ENCODE measurements at regions not wholly inside any gene's neighbourhood (a gene's known extent, or its start where the extent isn't known, plus 50 kb on each side); places are given as distances from the start of the nearest gene placed in this dataset.

DNA sequence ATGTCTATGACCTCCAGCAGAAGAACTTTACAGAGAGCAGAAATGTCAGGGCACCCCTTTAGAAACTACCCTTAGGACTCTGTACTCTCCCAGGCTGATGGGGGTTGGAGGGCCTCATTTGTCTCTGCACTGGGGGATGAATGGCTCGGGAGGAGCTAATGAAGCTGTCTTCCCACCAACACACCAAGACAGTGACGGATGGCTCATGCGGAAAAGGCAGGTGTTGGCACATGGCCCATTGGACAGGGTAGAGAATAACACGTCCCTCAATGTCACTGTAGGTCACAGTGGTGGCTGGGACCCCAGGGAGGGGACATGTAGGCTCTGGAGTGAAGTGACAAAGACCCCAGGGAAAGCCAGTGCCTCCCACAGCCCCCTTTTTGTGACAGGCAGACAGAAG, 64.0 kb upstream of the PCBD1 start:
- Histone ChIP-seq H4K20me1 (ENCODE audit: insufficient read depth) (no peaks in the 10 kb centered on the region), H3K9ac (no peak overlapping the region), H3K36me3 (ENCODE audit: insufficient read depth) (no peaks in the 10 kb centered on the region), H3K4me3 (IDR thresholded peaks at IDR 0.05; ENCODE audit: insufficient read depth, low read depth, low read length) (no peak overlapping the region), H3K4me2 (no peak overlapping the region), H3K4me1 (ENCODE audit: low read depth, poor library complexity, severe bottlenecking) (no peaks in the 10 kb centered on the region), H3K79me2 (ENCODE audit: insufficient read depth, low read depth) (no peaks in the 10 kb centered on the region), H3K27me3 (ENCODE audit: insufficient read depth, low read depth) (no peaks in the 10 kb centered on the region), H3K27ac (no peak overlapping the region), H2AFZ (ENCODE audit: low read depth) (no peak overlapping the region)
- TF ChIP-seq, protein P1, sequence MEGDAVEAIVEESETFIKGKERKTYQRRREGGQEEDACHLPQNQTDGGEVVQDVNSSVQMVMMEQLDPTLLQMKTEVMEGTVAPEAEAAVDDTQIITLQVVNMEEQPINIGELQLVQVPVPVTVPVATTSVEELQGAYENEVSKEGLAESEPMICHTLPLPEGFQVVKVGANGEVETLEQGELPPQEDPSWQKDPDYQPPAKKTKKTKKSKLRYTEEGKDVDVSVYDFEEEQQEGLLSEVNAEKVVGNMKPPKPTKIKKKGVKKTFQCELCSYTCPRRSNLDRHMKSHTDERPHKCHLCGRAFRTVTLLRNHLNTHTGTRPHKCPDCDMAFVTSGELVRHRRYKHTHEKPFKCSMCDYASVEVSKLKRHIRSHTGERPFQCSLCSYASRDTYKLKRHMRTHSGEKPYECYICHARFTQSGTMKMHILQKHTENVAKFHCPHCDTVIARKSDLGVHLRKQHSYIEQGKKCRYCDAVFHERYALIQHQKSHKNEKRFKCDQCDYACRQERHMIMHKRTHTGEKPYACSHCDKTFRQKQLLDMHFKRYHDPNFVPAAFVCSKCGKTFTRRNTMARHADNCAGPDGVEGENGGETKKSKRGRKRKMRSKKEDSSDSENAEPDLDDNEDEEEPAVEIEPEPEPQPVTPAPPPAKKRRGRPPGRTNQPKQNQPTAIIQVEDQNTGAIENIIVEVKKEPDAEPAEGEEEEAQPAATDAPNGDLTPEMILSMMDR (conservative IDR thresholded peaks at IDR 0.05; ENCODE audit: low read depth, low read length), result no peak

- H3K36me3 ChIP-seq (ENCODE audit: insufficient read depth), result no peaks in the 10 kb centered on the region
- H2AFZ ChIP-seq (ENCODE audit: low read depth), result no peak overlapping the region
- H3K27me3 ChIP-seq (ENCODE audit: insufficient read depth, low read depth), result no peaks in the 10 kb centered on the region
- TF ChIP-seq, protein P1 (conservative IDR thresholded peaks at IDR 0.05; ENCODE audit: low read depth, low read length), result no peak
- no peak overlapping the region for H3K9ac ChIP-seq
- H3K4me1 ChIP-seq (ENCODE audit: low read depth, poor library complexity, severe bottlenecking), result no peaks in the 10 kb centered on the region
- no peak overlapping the region for H3K4me3 ChIP-seq (IDR thresholded peaks at IDR 0.05; ENCODE audit: insufficient read depth, low read depth, low read length)
- no peaks in the 10 kb centered on the region for H4K20me1 ChIP-seq (ENCODE audit: insufficient read depth)
- no peaks in the 10 kb centered on the region for H3K79me2 ChIP-seq (ENCODE audit: insufficient read depth, low read depth)
- no peak overlapping the region for H3K27ac ChIP-seq
- H3K4me2 ChIP-seq, result no peak overlapping the region
Observed at GRCh38 chr10:70952921-70953320, 64.6 kb upstream of the PCBD1 start.

GRCh38 chr10:70954381-70955176, 66.2 kb upstream of the PCBD1 start:
- Histone ChIP-seq H3K27me3 (ENCODE audit: insufficient read depth, low read depth) (no peaks in the 10 kb centered on the region), H3K4me2 (no peak overlapping the region), H3K4me3 (IDR thresholded peaks at IDR 0.05; ENCODE audit: insufficient read depth, low read depth, low read length) (no peak overlapping the region), H2AFZ (ENCODE audit: low read depth) (no peak overlapping the region), H3K4me1 (ENCODE audit: low read depth, poor library complexity, severe bottlenecking) (no peaks in the 10 kb centered on the region), H3K79me2 (ENCODE audit: insufficient read depth, low read depth) (no peaks in the 10 kb centered on the region), H3K27ac (no peak overlapping the region), H4K20me1 (ENCODE audit: insufficient read depth) (no peaks in the 10 kb centered on the region), H3K9ac (no peak overlapping the region), H3K36me3 (ENCODE audit: insufficient read depth) (no peaks in the 10 kb centered on the region)
- TF ChIP-seq, protein P1 (conservative IDR thresholded peaks at IDR 0.05; ENCODE audit: low read depth, low read length), result no peak

- H3K79me2 ChIP-seq (ENCODE audit: insufficient read depth, low read depth), result no peaks in the 10 kb centered on the region
- no peak overlapping the region for H2AFZ ChIP-seq (ENCODE audit: low read depth)
- no peaks in the 10 kb centered on the region for H3K36me3 ChIP-seq (ENCODE audit: insufficient read depth)
- no peak overlapping the region for H3K4me2 ChIP-seq
- no peaks in the 10 kb centered on the region for H3K27me3 ChIP-seq (ENCODE audit: insufficient read depth, low read depth)
- H4K20me1 ChIP-seq (ENCODE audit: insufficient read depth), result no peaks in the 10 kb centered on the region
- TF ChIP-seq, protein P1 (conservative IDR thresholded peaks at IDR 0.05; ENCODE audit: low read depth, low read length), result no peak
- no peak overlapping the region for H3K9ac ChIP-seq
- no peak overlapping the region for H3K4me3 ChIP-seq (IDR thresholded peaks at IDR 0.05; ENCODE audit: insufficient read depth, low read depth, low read length)
- no peak overlapping the region for H3K27ac ChIP-seq
- no peaks in the 10 kb centered on the region for H3K4me1 ChIP-seq (ENCODE audit: low read depth, poor library complexity, severe bottlenecking)
Observed at GRCh38 chr10:70956029-70956759, 67.8 kb upstream of the PCBD1 start.

All from KMS-11 (cell line).